PC-3 (cell line): ENCODE measurements at regions not wholly inside any gene's neighbourhood (a gene's known extent, or its start where the extent isn't known, plus 50 kb on each side); places are given as distances from the start of the nearest gene placed in this dataset.

ENCODE experiments used
- ATAC-seq: fragments of 200-7000 bp; cut with Tn5 transposase; 2 replicates; pipeline ENCODE4 v1.9.1; 2020; ENCODE audit warnings: mild to moderate bottlenecking, moderate library complexity
- BruUV-seq: library from RNA; stranded (reverse); fragments of 400-500 nt; replicated peaks from 2 replicates; lab custom pipeline; 2021; lab: Mats Ljungman, UMichigan
- CTCF ChIA-PET: fragments of 300-600 bp; sonication (Branson Sonifier 250); formaldehyde crosslinking; loops from one replicate; lab custom pipeline; 2022; ENCODE audit warnings: antibody characterized with exemption; lab: Charles Lee
- POLR2A ChIA-PET: fragments of 300-600 bp; sonication (Branson Sonifier 250); formaldehyde crosslinking; loops from one replicate; lab custom pipeline; 2022; ENCODE audit warnings: antibody characterized with exemption; ENCODE audit not compliant: unreplicated experiment; lab: Charles Lee
- DNase-seq: peaks from one replicate; pipeline ENCODE4 v3.0.0-alpha.2; 2015
- H2AFZ ChIP-seq: fragments of 300-600 bp; sonication (generic); 2 replicates; pipeline ENCODE4 v1.6.0; 2016; ENCODE audit warnings: antibody characterized with exemption, low read length
- H3F3A ChIP-seq: fragments of 300-600 bp; sonication (generic); one replicate; pipeline ENCODE4 v1.6.0; 2017; ENCODE audit warnings: antibody characterized with exemption, low read length, control low read depth, mild to moderate bottlenecking; ENCODE audit not compliant: unreplicated experiment
- H3K27ac ChIP-seq: fragments of 300-600 bp; sonication (generic); 2 replicates; pipeline ENCODE4 v1.5.1; 2016; ENCODE audit warnings: mild to moderate bottlenecking, low read length
- H3K27me3 ChIP-seq: fragments of 300-600 bp; sonication (generic); 2 replicates; pipeline ENCODE4 v1.6.1; 2016; ENCODE audit warnings: low read length, mixed read lengths
- H3K36me3 ChIP-seq: fragments of 300-600 bp; sonication (generic); 2 replicates; pipeline ENCODE4 v1.6.1; 2016; ENCODE audit warnings: low read depth, mixed run types, low read length, mixed read lengths
- H3K4me1 ChIP-seq: fragments of 300-600 bp; sonication (generic); 2 replicates; pipeline ENCODE4 v1.5.1; 2016; ENCODE audit warnings: low read length; ENCODE audit not compliant: insufficient read depth
- H3K4me2 ChIP-seq: fragments of 300-600 bp; sonication (generic); 2 replicates; pipeline ENCODE4 v1.6.0; 2016; ENCODE audit warnings: low read length
- H3K4me3 ChIP-seq: fragments of 300-600 bp; sonication (generic); 2 replicates; pipeline ENCODE4 v1.5.1; 2016; ENCODE audit warnings: mild to moderate bottlenecking, low read length, mixed read lengths
- H3K79me2 ChIP-seq: fragments of 300-600 bp; sonication (generic); 2 replicates; pipeline ENCODE4 v1.6.1; 2017; ENCODE audit warnings: low read length, mixed read lengths
- H3K9ac ChIP-seq: fragments of 300-600 bp; sonication (generic); 2 replicates; pipeline ENCODE4 v1.6.0; 2016; ENCODE audit warnings: mild to moderate bottlenecking, low read length
- H3K9me2 ChIP-seq: fragments of 300-600 bp; sonication (generic); replicated peaks from 2 replicates; pipeline ENCODE4 v1.6.1; 2016; ENCODE audit warnings: mixed run types, low read length, mixed read lengths
- H3K9me3 ChIP-seq: fragments of 300-600 bp; sonication (generic); 2 replicates; pipeline ENCODE4 v1.6.1; 2016; ENCODE audit warnings: low read length, mixed read lengths
- H4K20me1 ChIP-seq: fragments of 300-600 bp; sonication (generic); 2 replicates; pipeline ENCODE4 v1.6.1; 2016; ENCODE audit warnings: low read length, mixed read lengths
- CTCF ChIP-seq: fragments of 300-600 bp; sonication (generic); conservative IDR thresholded peaks from 2 replicates; pipeline ENCODE4 v1.5.1; 2017; ENCODE audit warnings: antibody characterized with exemption, low read depth, mild to moderate bottlenecking, low read length
- EZH2 ChIP-seq: fragments of 300-600 bp; sonication (generic); IDR thresholded peaks from one replicate; pipeline ENCODE4 v1.6.1; 2017; ENCODE audit warnings: antibody characterized with exemption, mild to moderate bottlenecking, low read length; ENCODE audit not compliant: unreplicated experiment
- EZH2phosphoT487 ChIP-seq: fragments of 300-600 bp; sonication (generic); IDR thresholded peaks from 2 replicates; pipeline ENCODE4 v1.6.1; 2018; ENCODE audit warnings: mild to moderate bottlenecking, antibody characterized with exemption, low read length, borderline replicate concordance
- intact Hi-C: fragments of 100-400 bp; cut with micrococcal nuclease; formaldehyde crosslinking; loops from 2 replicates; pipeline ENCODE4 v1.9.0; 2023

GRCh38 chr5:61824396-61824795, 481.6 kb upstream of the KIF2A start:
- Histone ChIP-seq H3F3A (no peaks in the 10 kb centered on the region), H3K4me2 (no peak overlapping the region), H3K27me3 (no peaks in the 10 kb centered on the region), H3K36me3 (no peaks in the 10 kb centered on the region), H3K9me3 (no peaks in the 10 kb centered on the region), H3K9ac (no peak overlapping the region), H3K9me2 (no peaks in the 10 kb centered on the region), H3K4me1 (peaks cover 10% of the 10 kb centered on the region; the same call in 1 of the 2 replicates), H3K4me3 (no peak overlapping the region), H4K20me1 (no peaks in the 10 kb centered on the region), H3K27ac (no peak overlapping the region), H2AFZ (no peak overlapping the region), H3K79me2 (no peaks in the 10 kb centered on the region)
- no peak for TF ChIP-seq EZH2
- no peak for TF ChIP-seq CTCF
- TF ChIP-seq EZH2phosphoT487, result no peak
- intact Hi-C loops, result no loop called here
- ATAC-seq, result no peak
- no peak for DNase-seq
- POLR2A ChIA-PET, result no interaction called here
- BruUV-seq, result no TSS peak
- CTCF ChIA-PET, result no interaction called here

- Histone ChIP-seq H3K4me1 (no peaks in the 10 kb centered on the region; the same call in 1 of the 2 replicates), H3K79me2 (no peaks in the 10 kb centered on the region), H3K4me2 (no peak overlapping the region), H3K4me3 (no peak overlapping the region), H4K20me1 (no peaks in the 10 kb centered on the region), H3K9me3 (no peaks in the 10 kb centered on the region), H3F3A (no peaks in the 10 kb centered on the region), H3K36me3 (no peaks in the 10 kb centered on the region), H3K27me3 (no peaks in the 10 kb centered on the region), H2AFZ (no peak overlapping the region), H3K27ac (no peak overlapping the region), H3K9me2 (no peaks in the 10 kb centered on the region), H3K9ac (no peak overlapping the region)
- ChIA-PET POLR2A (no interaction called here), CTCF (no interaction called here)
- ATAC-seq (no peak), DNase-seq (no peak)
- no TSS peak for BruUV-seq
- intact Hi-C loops, result no loop called here
- TF ChIP-seq EZH2 (no peak), CTCF (no peak), EZH2phosphoT487 (no peak)
Measured at GRCh38 chr5:61827445-61827975, 478.5 kb upstream of the KIF2A start.

- intact Hi-C loops, result no loop called here
- CTCF ChIA-PET, result no interaction called here
Measured at GRCh38 chr5:61828856-61829255, 477.1 kb upstream of the KIF2A start.

More at GRCh38 chr5:61828856-61829255, 477.1 kb upstream of the KIF2A start:
- ATAC-seq (no peak), DNase-seq (no peak)
- H3K27me3 ChIP-seq, result no peaks in the 10 kb centered on the region
- H3K9me3 ChIP-seq, result no peaks in the 10 kb centered on the region
- no peak overlapping the region for H3K4me2 ChIP-seq
- H3K4me1 ChIP-seq, result no peaks in the 10 kb centered on the region
- no peaks in the 10 kb centered on the region for H3F3A ChIP-seq
- no peaks in the 10 kb centered on the region for H3K79me2 ChIP-seq
- no peaks in the 10 kb centered on the region for H3K9me2 ChIP-seq
- no peak overlapping the region for H3K9ac ChIP-seq
- H3K4me3 ChIP-seq, result no peak overlapping the region
- H3K36me3 ChIP-seq, result no peaks in the 10 kb centered on the region
- no TSS peak for BruUV-seq
- no peak overlapping the region for H3K27ac ChIP-seq
- H2AFZ ChIP-seq, result no peak overlapping the region
- POLR2A ChIA-PET, result no interaction called here
- TF ChIP-seq EZH2, result no peak
- TF ChIP-seq CTCF, result no peak
- TF ChIP-seq EZH2phosphoT487, result no peak
- H4K20me1 ChIP-seq, result no peaks in the 10 kb centered on the region
